ENCODE measurements at regions not wholly inside any gene's neighbourhood (a gene's known extent, or its start where the extent isn't known, plus 50 kb on each side); places are given as distances from the start of the nearest gene placed in this dataset.

- H3K27ac Mint-ChIP-seq, result no peak overlapping the region
- H3K4me3 Mint-ChIP-seq, result no peak overlapping the region
- no peak for ATAC-seq
- DNase-seq, result no peak
- peaks cover 0 to 15% (median 2%) of the 10 kb centered on the region in 5 donors for H3K27me3 Mint-ChIP-seq
- peaks cover 0 to 4% (median 0%) of the 10 kb centered on the region in 9 donors for H3K9me3 Mint-ChIP-seq
- no peaks in the 10 kb centered on the region for H3K36me3 Mint-ChIP-seq
- POLR2A ChIA-PET, result no interaction called here
- no peaks in the 10 kb centered on the region for H3K4me1 Mint-ChIP-seq
Observed at GRCh38 chr12:84807249-84807648, 105.3 kb downstream of the SLC6A15 start.

- Mint-ChIP-seq H3K9me3 (peaks cover 0 to 4% (median 0%) of the 10 kb centered on the region in 9 donors), H3K27ac (no peak overlapping the region), H3K36me3 (no peaks in the 10 kb centered on the region), H3K4me1 (no peaks in the 10 kb centered on the region), H3K27me3 (peaks cover 0 to 15% (median 2%) of the 10 kb centered on the region in 5 donors), H3K4me3 (no peak overlapping the region)
- DNase-seq (no peak), ATAC-seq (no peak)
- POLR2A ChIA-PET, result no interaction called here
Observed at GRCh38 chr12:84805474-84805858, 107.1 kb downstream of the SLC6A15 start.

GRCh38 chr12:84804691-84805473 is 107.7 kb downstream of the SLC6A15 start:
- Mint-ChIP-seq H3K27ac (no peak overlapping the region), H3K4me1 (no peaks in the 10 kb centered on the region), H3K9me3 (peaks cover 0 to 4% (median 0%) of the 10 kb centered on the region in 9 donors), H3K36me3 (no peaks in the 10 kb centered on the region), H3K4me3 (no peak overlapping the region), H3K27me3 (peaks cover 0 to 15% (median 2%) of the 10 kb centered on the region in 5 donors)
- DNase-seq, result no peak
- ATAC-seq, result no peak
- POLR2A ChIA-PET, result no interaction called here

- no peak overlapping the region for H3K27ac Mint-ChIP-seq
- DNase-seq (no peak), ATAC-seq (no peak)
Observed at GRCh38 chr12:84803661-84804060, 108.9 kb downstream of the SLC6A15 start.

GRCh38 chr12:84802161-84802560 is 110.4 kb downstream of the SLC6A15 start:
- H3K36me3 Mint-ChIP-seq, result no peaks in the 10 kb centered on the region

More at GRCh38 chr12:84803661-84804060, 108.9 kb downstream of the SLC6A15 start:
- Mint-ChIP-seq H3K27me3 (peaks cover 0 to 15% (median 2%) of the 10 kb centered on the region in 5 donors), H3K4me3 (no peak overlapping the region), H3K9me3 (peaks cover 0 to 4% (median 0%) of the 10 kb centered on the region in 9 donors), H3K36me3 (no peaks in the 10 kb centered on the region), H3K4me1 (no peaks in the 10 kb centered on the region)
- POLR2A ChIA-PET, result no interaction called here

GRCh38 chr12:84793558-84794367 is 118.8 kb downstream of the SLC6A15 start:
- Mint-ChIP-seq H3K4me1 (no peaks in the 10 kb centered on the region), H3K4me3 (no peak overlapping the region), H3K27me3 (peaks cover 0 to 9% (median 0%) of the 10 kb centered on the region in 5 donors), H3K36me3 (no peaks in the 10 kb centered on the region), H3K27ac (no peak overlapping the region), H3K9me3 (no peaks in the 10 kb centered on the region)
- DNase-seq (no peak), ATAC-seq (no peak)
- POLR2A ChIA-PET, result no interaction called here

More at GRCh38 chr12:84802161-84802560, 110.4 kb downstream of the SLC6A15 start:
- Mint-ChIP-seq H3K4me3 (no peak overlapping the region), H3K4me1 (no peaks in the 10 kb centered on the region), H3K27ac (no peak overlapping the region), H3K27me3 (peaks cover 0 to 18% (median 2%) of the 10 kb centered on the region in 5 donors), H3K9me3 (peaks cover 0 to 4% (median 0%) of the 10 kb centered on the region in 9 donors)
- no peak for DNase-seq
- POLR2A ChIA-PET, result no interaction called here
- no peak for ATAC-seq

- Mint-ChIP-seq H3K27ac (no peak overlapping the region), H3K4me3 (no peak overlapping the region), H3K36me3 (no peaks in the 10 kb centered on the region), H3K4me1 (no peaks in the 10 kb centered on the region), H3K9me3 (no peaks in the 10 kb centered on the region), H3K27me3 (peaks cover 0 to 5% (median 0%) of the 10 kb centered on the region in 5 donors)
- ATAC-seq, result no peak
- POLR2A ChIA-PET, result no interaction called here
- DNase-seq, result no peak
Observed at GRCh38 chr12:84791444-84791843, 121.2 kb downstream of the SLC6A15 start.

GRCh38 chr12:84789184-84789583 is 123.4 kb downstream of the SLC6A15 start:
- H3K27me3 Mint-ChIP-seq, result peaks cover 0 to 2% (median 0%) of the 10 kb centered on the region in 5 donors
- ATAC-seq, result no peak
- no peak overlapping the region for H3K27ac Mint-ChIP-seq
- H3K36me3 Mint-ChIP-seq, result no peaks in the 10 kb centered on the region
- H3K4me1 Mint-ChIP-seq, result no peaks in the 10 kb centered on the region
- no peaks in the 10 kb centered on the region for H3K9me3 Mint-ChIP-seq
- POLR2A ChIA-PET, result no interaction called here
- DNase-seq, result no peak
- H3K4me3 Mint-ChIP-seq, result no peak overlapping the region

GRCh38 chr12:84787253-84787652 is 125.3 kb downstream of the SLC6A15 start:
- Mint-ChIP-seq H3K36me3 (no peaks in the 10 kb centered on the region), H3K4me3 (no peak overlapping the region), H3K27ac (no peak overlapping the region), H3K27me3 (peaks cover 0 to 2% (median 0%) of the 10 kb centered on the region in 5 donors), H3K9me3 (peaks cover 0 to 1% (median 0%) of the 10 kb centered on the region in 9 donors), H3K4me1 (no peaks in the 10 kb centered on the region)
- no peak for ATAC-seq
- DNase-seq, result no peak
- POLR2A ChIA-PET, result no interaction called here

GRCh38 chr12:84786622-84787021 is 126.0 kb downstream of the SLC6A15 start:
- POLR2A ChIA-PET, result no interaction called here
- ATAC-seq, result no peak
- Mint-ChIP-seq H3K27ac (no peak overlapping the region), H3K4me3 (no peak overlapping the region), H3K9me3 (peaks cover 0 to 1% (median 0%) of the 10 kb centered on the region in 9 donors), H3K36me3 (no peaks in the 10 kb centered on the region), H3K27me3 (peaks cover 0 to 2% (median 0%) of the 10 kb centered on the region in 5 donors), H3K4me1 (no peaks in the 10 kb centered on the region)
- no peak for DNase-seq

- POLR2A ChIA-PET, result no interaction called here
- Mint-ChIP-seq H3K27me3 (peaks cover 0 to 2% (median 0%) of the 10 kb centered on the region in 5 donors), H3K9me3 (peaks cover 0 to 3% (median 0%) of the 10 kb centered on the region in 9 donors), H3K27ac (no peak overlapping the region), H3K4me1 (no peaks in the 10 kb centered on the region), H3K36me3 (no peaks in the 10 kb centered on the region), H3K4me3 (no peak overlapping the region)
- DNase-seq, result no peak
- ATAC-seq, result no peak
Observed at GRCh38 chr12:84785951-84786350, 126.6 kb downstream of the SLC6A15 start.

- Mint-ChIP-seq H3K36me3 (no peaks in the 10 kb centered on the region), H3K4me3 (no peak overlapping the region), H3K4me1 (no peaks in the 10 kb centered on the region), H3K27me3 (no peaks in the 10 kb centered on the region), H3K9me3 (peaks cover 0 to 3% (median 0%) of the 10 kb centered on the region in 9 donors), H3K27ac (no peak overlapping the region)
- DNase-seq (no peak), ATAC-seq (no peak)
- POLR2A ChIA-PET, result no interaction called here
Observed at GRCh38 chr12:84785281-84785680, 127.3 kb downstream of the SLC6A15 start.

GRCh38 chr12:84779169-84779568 is 133.4 kb downstream of the SLC6A15 start:
- POLR2A ChIA-PET, result no interaction called here
- no peak overlapping the region for H3K4me3 Mint-ChIP-seq
- no peak for ATAC-seq
- peaks cover 0 to 10% (median 0%) of the 10 kb centered on the region in 9 donors for H3K9me3 Mint-ChIP-seq
- H3K4me1 Mint-ChIP-seq, result no peaks in the 10 kb centered on the region
- H3K27me3 Mint-ChIP-seq, result no peaks in the 10 kb centered on the region
- no peaks in the 10 kb centered on the region for H3K36me3 Mint-ChIP-seq
- no peak overlapping the region for H3K27ac Mint-ChIP-seq
- DNase-seq, result no peak
